Liver (tissue), 8 donors: ENCODE measurements at regions not wholly inside any gene's neighbourhood (a gene's known extent, or its start where the extent isn't known, plus 50 kb on each side); places are given as distances from the start of the nearest gene placed in this dataset.

Source experiments
- DNase-seq: peaks from one replicate; pipeline ENCODE4 v3.0.0-alpha.2; 2017; ENCODE audit warnings: low spot score
- H3K27ac ChIP-seq, 2 donors: one replicate each; pipeline ENCODE4 v1.7.0; 2013; ENCODE audit warnings: inconsistent platforms in 2 of 2, low read length in 2 of 2, control low read depth in 1 of 2, low read depth in 1 of 2, mild to moderate bottlenecking in 1 of 2
- H3K27me3 ChIP-seq, 4 donors: one replicate each; pipeline versions ENCODE4 v1.6.1 to v1.7.0; 2013; ENCODE audit warnings: low read length in 3 of 4, inconsistent platforms in 1 of 4, mild to moderate bottlenecking in 1 of 4, moderate library complexity in 1 of 4; ENCODE audit not compliant: control insufficient read depth in 4 of 4, insufficient read depth in 4 of 4
- H3K36me3 ChIP-seq, 4 donors: one replicate each; pipeline versions ENCODE4 v1.6.1 to v1.7.0; 2013; ENCODE audit warnings: low read length in 3 of 4, mild to moderate bottlenecking in 3 of 4, low read depth in 1 of 4, moderate library complexity in 1 of 4; ENCODE audit not compliant: control insufficient read depth in 4 of 4, insufficient read depth in 3 of 4
- H3K4me1 ChIP-seq, 4 donors: one replicate each; pipeline versions ENCODE4 v1.6.1 to v1.7.0; 2013; ENCODE audit warnings: low read length in 3 of 4, mild to moderate bottlenecking in 3 of 4, moderate library complexity in 1 of 4; ENCODE audit not compliant: control insufficient read depth in 4 of 4, insufficient read depth in 4 of 4
- H3K4me3 ChIP-seq, 3 donors: one replicate each; pipeline versions ENCODE4 v1.6.1 to v1.7.0; 2013; ENCODE audit warnings: low read length in 3 of 3, control low read depth in 1 of 3, low read depth in 1 of 3, mild to moderate bottlenecking in 1 of 3
- H3K9ac ChIP-seq, 2 donors: one replicate each; pipeline ENCODE4 v1.7.0; 2013; ENCODE audit warnings: low read length in 2 of 2, mild to moderate bottlenecking in 2 of 2, moderate library complexity in 2 of 2, control low read depth in 1 of 2, low read depth in 1 of 2
- H3K9me3 ChIP-seq, 4 donors: one replicate each; pipeline versions ENCODE4 v1.6.1 to v1.7.0; 2013; ENCODE audit warnings: low read length in 3 of 4; ENCODE audit not compliant: control insufficient read depth in 4 of 4
- EGR1 ChIP-seq, 2 donors: IDR thresholded peaks; 2 replicates each; pipeline ENCODE4 v1.6.1; 2016 to 2018; ENCODE audit warnings: antibody characterized with exemption in 2 of 2, low read depth in 2 of 2
- FOXA1 ChIP-seq: IDR thresholded peaks from 2 replicates; pipeline ENCODE4 v1.6.1; 2016; ENCODE audit warnings: antibody characterized with exemption
- FOXA2 ChIP-seq: IDR thresholded peaks from 2 replicates; pipeline ENCODE4 v1.6.1; 2016; ENCODE audit warnings: antibody characterized with exemption
- JUND ChIP-seq, 2 donors: IDR thresholded peaks; 2 replicates each; pipeline ENCODE4 v1.6.1; 2016; ENCODE audit warnings: antibody characterized with exemption in 2 of 2
- RAD21 ChIP-seq, 2 donors: IDR thresholded peaks; 2 replicates each; pipeline ENCODE4 v1.6.1; 2016; ENCODE audit warnings: antibody characterized with exemption in 2 of 2, mild to moderate bottlenecking in 2 of 2
- RXRA ChIP-seq, 2 donors: IDR thresholded peaks; 2 replicates each; pipeline ENCODE4 v1.6.1; 2017 to 2018; ENCODE audit warnings: antibody characterized with exemption in 2 of 2, mild to moderate bottlenecking in 1 of 2
- TAF1 ChIP-seq: conservative IDR thresholded peaks from 2 replicates; pipeline ENCODE4 v1.6.1; 2016; ENCODE audit warnings: antibody characterized with exemption, mild to moderate bottlenecking
- YY1 ChIP-seq: IDR thresholded peaks from 2 replicates; pipeline ENCODE4 v1.6.1; 2016; ENCODE audit warnings: antibody characterized with exemption, mild to moderate bottlenecking
- WGBS: extraction: QIAGEN DNeasy Blood & Tissue Kit; methylation state at CpG from one replicate; pipeline ENCODE4 v1.1.7; 2013; 5-methylcytosine and 5-hydroxymethylcytosine counted together
- TF ChIP-seq, protein P1 (sequence below): IDR thresholded peaks from 2 replicates; pipeline ENCODE4 v1.6.1; 2016; ENCODE audit warnings: antibody characterized with exemption
- TF ChIP-seq, protein P2 (sequence below): IDR thresholded peaks from 2 replicates; pipeline ENCODE4 v1.6.1; 2016; ENCODE audit warnings: antibody characterized with exemption, mild to moderate bottlenecking
- TF ChIP-seq, protein P3 (sequence below): fragments of 150-350 bp; IDR thresholded peaks from 2 replicates; pipeline ENCODE4 v1.5.1; 2017; ENCODE audit warnings: improper control_type of control experiment, low read depth, low read length; ENCODE audit not compliant: missing input control
- TF ChIP-seq, protein P4 (sequence below): IDR thresholded peaks from 2 replicates; pipeline ENCODE4 v1.6.1; 2016; ENCODE audit warnings: antibody characterized with exemption
- donor health status: healthy.
- donor health status: healthy.
- donor health status: healthy.
- donor health status: healthy.
- donor health status: healthy.

DNA sequence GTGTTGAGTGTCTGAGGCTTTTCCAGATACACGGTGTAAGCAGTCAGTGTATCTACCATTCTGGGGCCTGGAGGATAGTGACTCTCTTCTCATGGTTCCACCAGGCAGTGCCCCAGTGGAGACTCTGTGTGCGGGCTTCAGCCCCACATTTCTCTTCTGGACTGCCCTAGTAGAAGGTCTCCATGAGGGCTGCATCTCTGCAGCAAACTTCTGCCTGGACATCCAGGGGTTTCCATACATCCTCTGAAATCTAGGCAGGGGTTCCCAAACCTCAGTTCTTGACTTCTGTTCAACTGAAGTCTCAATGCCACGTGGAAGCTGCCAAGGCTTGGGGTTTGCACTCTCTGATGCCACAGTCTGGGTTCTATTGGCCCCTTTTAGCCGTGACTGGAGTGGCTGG, 256.6 kb upstream of the ITGA1 start:
- no peaks in the 10 kb centered on the region for H3K27me3 ChIP-seq
- TF ChIP-seq TAF1 (no peak), YY1 (no peak)
- TF ChIP-seq, protein P1, sequence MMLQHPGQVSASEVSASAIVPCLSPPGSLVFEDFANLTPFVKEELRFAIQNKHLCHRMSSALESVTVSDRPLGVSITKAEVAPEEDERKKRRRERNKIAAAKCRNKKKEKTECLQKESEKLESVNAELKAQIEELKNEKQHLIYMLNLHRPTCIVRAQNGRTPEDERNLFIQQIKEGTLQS: no peak
- H3K27ac ChIP-seq: no peak overlapping the region
- H3K9ac ChIP-seq: no peak overlapping the region
- H3K4me1 ChIP-seq: no peaks in the 10 kb centered on the region
- WGBS: 78% methylated on average over 4 of the region's 4 CpGs
- peaks cover 0 to 5% (median 2%) of the 10 kb centered on the region in 4 donors for H3K9me3 ChIP-seq
- H3K4me3 ChIP-seq: no peak overlapping the region
- H3K36me3 ChIP-seq: no peaks in the 10 kb centered on the region
- DNase-seq: no peak

DNA sequence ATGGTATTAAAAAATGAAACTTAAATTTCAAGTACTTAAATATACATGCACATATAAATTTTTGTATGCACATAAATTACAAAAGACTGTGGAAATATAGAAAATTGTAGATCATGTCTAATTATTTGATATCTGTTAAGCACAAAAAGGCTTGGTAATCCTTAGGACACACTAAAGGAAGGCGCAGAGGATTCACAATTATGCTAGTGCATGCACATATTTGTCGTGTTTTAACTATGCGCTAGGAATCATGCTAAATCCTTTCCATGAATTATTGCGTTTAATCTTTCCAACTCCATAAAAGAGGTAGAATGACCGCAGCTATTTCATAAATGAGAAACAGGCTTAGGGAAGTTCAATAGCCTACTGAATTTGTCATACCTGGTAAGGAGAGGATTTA, 244.1 kb upstream of the ITGA1 start:
- Histone ChIP-seq H3K27me3 (no peaks in the 10 kb centered on the region), H3K36me3 (no peaks in the 10 kb centered on the region), H3K4me1 (no peaks in the 10 kb centered on the region), H3K27ac (no peak overlapping the region), H3K9me3 (no peaks in the 10 kb centered on the region), H3K4me3 (no peak overlapping the region), H3K9ac (no peak overlapping the region)
- no peak for DNase-seq
- WGBS: 86% methylated on average over 5 of the region's 5 CpGs
- TF ChIP-seq, protein P2, sequence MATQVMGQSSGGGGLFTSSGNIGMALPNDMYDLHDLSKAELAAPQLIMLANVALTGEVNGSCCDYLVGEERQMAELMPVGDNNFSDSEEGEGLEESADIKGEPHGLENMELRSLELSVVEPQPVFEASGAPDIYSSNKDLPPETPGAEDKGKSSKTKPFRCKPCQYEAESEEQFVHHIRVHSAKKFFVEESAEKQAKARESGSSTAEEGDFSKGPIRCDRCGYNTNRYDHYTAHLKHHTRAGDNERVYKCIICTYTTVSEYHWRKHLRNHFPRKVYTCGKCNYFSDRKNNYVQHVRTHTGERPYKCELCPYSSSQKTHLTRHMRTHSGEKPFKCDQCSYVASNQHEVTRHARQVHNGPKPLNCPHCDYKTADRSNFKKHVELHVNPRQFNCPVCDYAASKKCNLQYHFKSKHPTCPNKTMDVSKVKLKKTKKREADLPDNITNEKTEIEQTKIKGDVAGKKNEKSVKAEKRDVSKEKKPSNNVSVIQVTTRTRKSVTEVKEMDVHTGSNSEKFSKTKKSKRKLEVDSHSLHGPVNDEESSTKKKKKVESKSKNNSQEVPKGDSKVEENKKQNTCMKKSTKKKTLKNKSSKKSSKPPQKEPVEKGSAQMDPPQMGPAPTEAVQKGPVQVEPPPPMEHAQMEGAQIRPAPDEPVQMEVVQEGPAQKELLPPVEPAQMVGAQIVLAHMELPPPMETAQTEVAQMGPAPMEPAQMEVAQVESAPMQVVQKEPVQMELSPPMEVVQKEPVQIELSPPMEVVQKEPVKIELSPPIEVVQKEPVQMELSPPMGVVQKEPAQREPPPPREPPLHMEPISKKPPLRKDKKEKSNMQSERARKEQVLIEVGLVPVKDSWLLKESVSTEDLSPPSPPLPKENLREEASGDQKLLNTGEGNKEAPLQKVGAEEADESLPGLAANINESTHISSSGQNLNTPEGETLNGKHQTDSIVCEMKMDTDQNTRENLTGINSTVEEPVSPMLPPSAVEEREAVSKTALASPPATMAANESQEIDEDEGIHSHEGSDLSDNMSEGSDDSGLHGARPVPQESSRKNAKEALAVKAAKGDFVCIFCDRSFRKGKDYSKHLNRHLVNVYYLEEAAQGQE: no peak
- no peak for TF ChIP-seq RXRA (IDR thresholded peaks at IDR 0.05)

DNA sequence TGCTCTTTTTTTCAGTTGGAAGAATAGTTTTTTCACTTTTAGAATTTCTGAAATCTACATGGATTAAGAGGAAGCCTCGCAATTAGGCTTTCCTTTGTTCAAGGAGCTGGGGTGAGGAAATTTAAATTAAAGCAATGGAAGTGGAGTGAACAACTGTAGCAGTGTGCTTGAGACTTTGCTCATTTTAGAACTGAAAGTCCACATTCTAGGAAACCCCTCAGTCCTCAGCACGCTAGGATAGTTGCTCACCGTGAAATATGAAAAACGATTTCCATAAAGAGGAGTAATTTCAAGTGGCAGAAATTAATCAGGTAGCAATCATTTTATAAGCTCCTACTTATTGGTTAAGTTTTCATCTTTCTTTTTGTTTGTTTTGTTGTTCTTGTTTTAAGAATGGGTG, 243.0 kb upstream of the ITGA1 start:
- 75% methylated on average over 4 of the region's 4 CpGs for WGBS
- Histone ChIP-seq H3K27ac (no peak overlapping the region), H3K27me3 (no peaks in the 10 kb centered on the region), H3K4me1 (no peaks in the 10 kb centered on the region), H3K9me3 (no peaks in the 10 kb centered on the region), H3K36me3 (no peaks in the 10 kb centered on the region), H3K4me3 (no peak overlapping the region), H3K9ac (no peak overlapping the region)
- no peak for DNase-seq
- TF ChIP-seq FOXA2 (no peak), EGR1 (IDR thresholded peaks at IDR 0.05; ENCODE audit: low read depth in 2 of 2) (no peak), YY1 (no peak), JUND (IDR thresholded peaks at IDR 0.05) (no peak), RAD21 (IDR thresholded peaks at IDR 0.05) (no peak), FOXA1 (no peak)
- TF ChIP-seq, protein P2: no peak
- TF ChIP-seq, protein P3, sequence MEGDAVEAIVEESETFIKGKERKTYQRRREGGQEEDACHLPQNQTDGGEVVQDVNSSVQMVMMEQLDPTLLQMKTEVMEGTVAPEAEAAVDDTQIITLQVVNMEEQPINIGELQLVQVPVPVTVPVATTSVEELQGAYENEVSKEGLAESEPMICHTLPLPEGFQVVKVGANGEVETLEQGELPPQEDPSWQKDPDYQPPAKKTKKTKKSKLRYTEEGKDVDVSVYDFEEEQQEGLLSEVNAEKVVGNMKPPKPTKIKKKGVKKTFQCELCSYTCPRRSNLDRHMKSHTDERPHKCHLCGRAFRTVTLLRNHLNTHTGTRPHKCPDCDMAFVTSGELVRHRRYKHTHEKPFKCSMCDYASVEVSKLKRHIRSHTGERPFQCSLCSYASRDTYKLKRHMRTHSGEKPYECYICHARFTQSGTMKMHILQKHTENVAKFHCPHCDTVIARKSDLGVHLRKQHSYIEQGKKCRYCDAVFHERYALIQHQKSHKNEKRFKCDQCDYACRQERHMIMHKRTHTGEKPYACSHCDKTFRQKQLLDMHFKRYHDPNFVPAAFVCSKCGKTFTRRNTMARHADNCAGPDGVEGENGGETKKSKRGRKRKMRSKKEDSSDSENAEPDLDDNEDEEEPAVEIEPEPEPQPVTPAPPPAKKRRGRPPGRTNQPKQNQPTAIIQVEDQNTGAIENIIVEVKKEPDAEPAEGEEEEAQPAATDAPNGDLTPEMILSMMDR: no peak
- TF ChIP-seq, protein P4, sequence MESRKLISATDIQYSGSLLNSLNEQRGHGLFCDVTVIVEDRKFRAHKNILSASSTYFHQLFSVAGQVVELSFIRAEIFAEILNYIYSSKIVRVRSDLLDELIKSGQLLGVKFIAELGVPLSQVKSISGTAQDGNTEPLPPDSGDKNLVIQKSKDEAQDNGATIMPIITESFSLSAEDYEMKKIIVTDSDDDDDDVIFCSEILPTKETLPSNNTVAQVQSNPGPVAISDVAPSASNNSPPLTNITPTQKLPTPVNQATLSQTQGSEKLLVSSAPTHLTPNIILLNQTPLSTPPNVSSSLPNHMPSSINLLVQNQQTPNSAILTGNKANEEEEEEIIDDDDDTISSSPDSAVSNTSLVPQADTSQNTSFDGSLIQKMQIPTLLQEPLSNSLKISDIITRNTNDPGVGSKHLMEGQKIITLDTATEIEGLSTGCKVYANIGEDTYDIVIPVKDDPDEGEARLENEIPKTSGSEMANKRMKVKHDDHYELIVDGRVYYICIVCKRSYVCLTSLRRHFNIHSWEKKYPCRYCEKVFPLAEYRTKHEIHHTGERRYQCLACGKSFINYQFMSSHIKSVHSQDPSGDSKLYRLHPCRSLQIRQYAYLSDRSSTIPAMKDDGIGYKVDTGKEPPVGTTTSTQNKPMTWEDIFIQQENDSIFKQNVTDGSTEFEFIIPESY: no peak
- TF ChIP-seq, protein P1: no peak
